HCT116 (cell line): ENCODE measurements at regions not wholly inside any gene's neighbourhood (a gene's known extent, or its start where the extent isn't known, plus 50 kb on each side); places are given as distances from the start of the nearest gene placed in this dataset.

Experiments
- ATAC-seq: fragments of 200-7000 bp; cut with Tn5 transposase; 2 replicates; pipeline ENCODE4 v1.9.1; 2020; ENCODE audit warnings: mild to moderate bottlenecking, moderate library complexity
- BruUV-seq: library from RNA; stranded (reverse); fragments of 400-500 nt; replicated peaks from 2 replicates; lab custom pipeline; 2021; lab: Mats Ljungman, UMichigan
- CTCF ChIA-PET: fragments of 300-600 bp; sonication (Branson Sonifier 250); formaldehyde crosslinking; loops from one replicate; lab custom pipeline; 2021; ENCODE audit warnings: antibody characterized with exemption; lab: Charles Lee
- POLR2A ChIA-PET: fragments of 300-600, 350-600 bp; sonication (Branson Sonifier 250); formaldehyde crosslinking; loops from one replicate; lab custom pipeline; 2021; ENCODE audit warnings: antibody characterized with exemption; lab: Charles Lee
- RAD21 ChIA-PET, 2 experiments: fragments of 300-600 bp; sonication (Branson Sonifier 250); formaldehyde crosslinking; loops; one replicate each; lab custom pipeline; 2023; ENCODE audit warnings: low total read pairs in 2 of 2; ENCODE audit not compliant: uncharacterized antibody in 2 of 2, unreplicated experiment in 2 of 2, low non-redundant PET in 1 of 2; lab: Charles Lee
- DNase-seq: peaks from one replicate; pipeline ENCODE4 v3.0.0-alpha.2; 2010; ENCODE audit warnings: low read depth, low spot score
- H2AFZ ChIP-seq: fragments of 200-600 bp; shearing (Covaris generic), sonication (generic); 2 replicates; pipeline ENCODE4 v1.6.1; 2017; ENCODE audit warnings: low read depth, mixed run types, mixed read lengths, antibody characterized with exemption, low read length; ENCODE audit not compliant: poor library complexity, severe bottlenecking
- H3K27ac ChIP-seq: 2 replicates; pipeline ENCODE4 v1.5.1; 2012; ENCODE audit warnings: low read depth, low read length
- H3K27me3 ChIP-seq: fragments of 200-600 bp; sonication (generic); 2 replicates; pipeline ENCODE4 v1.6.1; 2016; ENCODE audit warnings: mixed run types, low read length, mixed read lengths; ENCODE audit not compliant: insufficient read depth
- H3K36me3 ChIP-seq, 2 experiments: fragments of 200-500 bp in 1 of 2; fragments of 200-600 bp in 1 of 2; sonication (Bioruptor generic) in 1 of 2; sonication (generic) in 1 of 2; 2 replicates each; pipeline versions ENCODE4 v1.5.1 to v1.6.1; 2014 to 2016; ENCODE audit warnings: low read length in 2 of 2, inconsistent platforms in 1 of 2, mixed read lengths in 1 of 2, mixed run types in 1 of 2; ENCODE audit not compliant: insufficient read depth in 2 of 2, control insufficient read depth in 1 of 2
- H3K4me1 ChIP-seq, 2 experiments: fragments of 200-600 bp in 1 of 2; sonication (generic) in 1 of 2; 2 replicates each; pipeline versions ENCODE4 v1.5.1 to v1.6.1; 2012 to 2017; ENCODE audit warnings: low read length in 2 of 2, inconsistent platforms in 1 of 2, mild to moderate bottlenecking in 1 of 2, mixed read lengths in 1 of 2, mixed run types in 1 of 2, moderate library complexity in 1 of 2; ENCODE audit not compliant: insufficient read depth in 2 of 2, control insufficient read depth in 1 of 2
- H3K4me2 ChIP-seq: fragments of 200-600 bp; sonication (generic); 2 replicates; pipeline ENCODE4 v1.6.1; 2017; ENCODE audit warnings: mixed run types, low read length, mixed read lengths
- H3K4me3 ChIP-seq, 2 experiments: fragments of 200-600 bp in 1 of 2; sonication (generic) in 1 of 2; replicated peaks in 1 of 2; 2 replicates each; pipeline ENCODE4 v1.5.1; 2011 to 2016; ENCODE audit warnings: low read length in 2 of 2, control low read depth in 1 of 2, low read depth in 1 of 2, mild to moderate bottlenecking in 1 of 2, mixed read lengths in 1 of 2, mixed run types in 1 of 2
- H3K79me2 ChIP-seq: fragments of 200-600 bp; sonication (generic); 2 replicates; pipeline ENCODE4 v1.6.1; 2017; ENCODE audit warnings: mild to moderate bottlenecking, mixed run types, low read length, moderate library complexity, mixed read lengths; ENCODE audit not compliant: insufficient read depth
- H3K9ac ChIP-seq: fragments of 200-600 bp; sonication (generic); 2 replicates; pipeline ENCODE4 v1.6.1; 2016; ENCODE audit warnings: low read length, mixed read lengths
- H3K9me2 ChIP-seq: fragments of 200-600 bp; sonication (generic), shearing (Covaris generic); 2 replicates; pipeline ENCODE4 v1.6.1; 2017; ENCODE audit warnings: mixed run types, mild to moderate bottlenecking, moderate library complexity; ENCODE audit not compliant: insufficient read depth
- H3K9me3 ChIP-seq, 2 experiments: fragments of 200-500 bp in 1 of 2; fragments of 200-600 bp in 1 of 2; sonication (Bioruptor generic) in 1 of 2; sonication (generic) in 1 of 2; 2 replicates each; pipeline ENCODE4 v1.6.1; 2014 to 2017; ENCODE audit warnings: low read length in 2 of 2, mixed read lengths in 2 of 2, inconsistent platforms in 1 of 2, low read depth in 1 of 2, mild to moderate bottlenecking in 1 of 2, mixed run types in 1 of 2, moderate library complexity in 1 of 2; ENCODE audit not compliant: control insufficient read depth in 1 of 2, insufficient read depth in 1 of 2
- H4K20me1 ChIP-seq: fragments of 200-600 bp; sonication (generic), shearing (Covaris generic); 2 replicates; pipeline ENCODE4 v1.6.1; 2017; ENCODE audit warnings: mixed run types, mild to moderate bottlenecking, moderate library complexity; ENCODE audit not compliant: insufficient read depth
- CEBPB ChIP-seq: IDR thresholded peaks from 2 replicates; pipeline ENCODE4 v1.6.1; 2012; ENCODE audit warnings: low read depth
- ELF1 ChIP-seq: IDR thresholded peaks from 2 replicates; pipeline ENCODE4 v1.6.1; 2012; ENCODE audit warnings: low read depth, borderline replicate concordance
- EZH2 ChIP-seq: fragments of 200-600 bp; sonication (generic); IDR thresholded peaks from 2 replicates; pipeline ENCODE4 v1.6.1; 2017; ENCODE audit warnings: antibody characterized with exemption, mixed run types
- SRF ChIP-seq: IDR thresholded peaks from 2 replicates; pipeline ENCODE4 v1.6.1; 2012; ENCODE audit warnings: low read depth
- TCF7L2 ChIP-seq: IDR thresholded peaks from 2 replicates; pipeline ENCODE4 v1.7.0; 2011; ENCODE audit warnings: borderline replicate concordance, inconsistent platforms; ENCODE audit not compliant: insufficient read depth, insufficient read length; ENCODE audit errors: extremely low read depth
- ZFX ChIP-seq: fragments of 450-650 bp; IDR thresholded peaks from 2 replicates; pipeline ENCODE4 v1.6.1; 2017
- intact Hi-C: fragments of 100-400 bp; cut with micrococcal nuclease; formaldehyde crosslinking; loops from 2 replicates; pipeline ENCODE4 v1.10.0; 2022
- TF ChIP-seq, protein P1 (sequence below): IDR thresholded peaks from 2 replicates; pipeline ENCODE4 v1.6.1; 2012

DNA sequence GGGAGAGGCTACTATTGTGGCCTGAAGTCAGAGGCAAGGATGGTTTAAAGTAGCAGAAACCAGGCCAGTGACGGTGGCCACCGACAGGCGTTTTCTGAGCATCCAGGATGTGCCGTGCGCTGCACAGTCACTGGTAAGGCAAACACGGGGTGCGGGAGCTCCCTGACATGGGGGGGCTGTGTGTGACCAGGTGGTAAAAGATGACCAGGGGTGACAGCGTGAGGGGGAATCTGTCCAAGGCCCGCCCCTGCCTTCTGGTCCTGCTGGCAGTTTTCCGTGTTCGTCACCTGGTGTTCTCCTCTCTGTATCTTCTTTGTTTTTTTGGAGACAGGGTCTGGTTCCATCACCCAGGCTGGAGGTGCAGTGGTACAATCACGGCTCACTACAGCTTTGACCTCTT, 167.4 kb downstream of the ICE1 start:
- Histone ChIP-seq H3K4me2 (no peak overlapping the region), H3K9me2 (no peaks in the 10 kb centered on the region), H3K27ac (no peak overlapping the region), H3K9me3 (no peaks in the 10 kb centered on the region), H3K36me3 (no peaks in the 10 kb centered on the region), H3K79me2 (no peaks in the 10 kb centered on the region), H4K20me1 (no peaks in the 10 kb centered on the region), H3K27me3 (peaks cover 18% of the 10 kb centered on the region), H3K4me3 (no peak overlapping the region), H2AFZ (no peak overlapping the region), H3K4me1 (no peaks in the 10 kb centered on the region), H3K9ac (no peak overlapping the region)
- ChIA-PET CTCF (no interaction called here), POLR2A (no interaction called here), RAD21 (no interaction called here)
- intact Hi-C loops, result no loop called here
- DNase-seq (no peak), ATAC-seq (no peak)
- TF ChIP-seq TCF7L2 (no peak), ZFX (no peak)
- TF ChIP-seq, protein P1, sequence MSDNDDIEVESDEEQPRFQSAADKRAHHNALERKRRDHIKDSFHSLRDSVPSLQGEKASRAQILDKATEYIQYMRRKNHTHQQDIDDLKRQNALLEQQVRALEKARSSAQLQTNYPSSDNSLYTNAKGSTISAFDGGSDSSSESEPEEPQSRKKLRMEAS, result no peak
- BruUV-seq, result no TSS peak

DNA sequence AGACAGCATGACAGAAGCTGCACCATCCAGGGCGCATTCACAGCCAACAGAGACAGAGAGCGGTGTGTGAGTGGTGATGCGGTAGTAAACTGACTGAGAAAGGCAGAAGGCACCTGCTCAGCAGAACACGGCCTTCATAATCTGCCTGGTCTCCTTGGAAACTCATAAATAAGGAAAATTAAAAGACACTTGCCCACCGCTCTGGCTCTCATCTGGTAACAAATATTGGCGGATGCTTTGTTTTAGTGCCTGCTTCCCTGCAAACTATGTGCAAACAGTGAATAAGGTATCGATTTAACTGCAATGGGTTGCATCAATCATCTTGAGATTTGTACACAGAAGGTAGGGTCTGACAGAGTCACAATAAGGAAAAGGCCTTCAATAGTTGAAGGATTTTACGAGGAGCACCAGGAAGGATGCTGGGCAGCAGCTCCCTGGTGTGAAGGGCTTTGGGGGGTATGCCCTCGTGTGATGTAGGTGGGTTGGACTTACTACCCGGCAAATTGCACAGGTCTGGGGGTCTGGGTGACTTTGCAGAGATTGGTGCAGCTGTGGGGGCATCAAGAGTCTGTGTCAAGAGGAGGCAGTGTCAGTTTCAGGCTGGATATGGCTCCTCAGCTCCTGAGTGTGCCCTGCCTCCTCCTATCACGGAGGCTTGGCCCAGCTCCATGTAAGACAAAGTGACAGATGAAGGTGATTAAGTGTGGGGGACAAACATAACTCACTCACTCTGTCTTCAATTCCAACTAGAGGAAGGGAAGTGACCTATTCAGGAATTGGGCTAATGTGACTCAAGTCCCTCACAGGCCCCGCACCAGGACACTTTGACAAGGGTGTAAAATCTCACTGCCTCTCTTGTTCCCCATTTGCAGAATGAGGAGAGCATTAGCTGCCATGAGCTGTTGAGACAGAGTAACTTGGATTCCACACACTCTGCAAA, 166.7 kb downstream of the ICE1 start:
- ChIA-PET CTCF (no interaction called here), RAD21 (no interaction called here), POLR2A (no interaction called here)
- H3K79me2 ChIP-seq, result no peaks in the 10 kb centered on the region
- H3K27ac ChIP-seq, result no peak overlapping the region
- no peaks in the 10 kb centered on the region for H3K4me1 ChIP-seq
- H3K27me3 ChIP-seq, result peaks cover 24% of the 10 kb centered on the region
- no peaks in the 10 kb centered on the region for H3K9me3 ChIP-seq
- ATAC-seq (no peak), DNase-seq (no peak)
- H2AFZ ChIP-seq, result no peak overlapping the region
- H3K4me2 ChIP-seq, result no peak overlapping the region
- TF ChIP-seq TCF7L2 (no peak), ELF1 (no peak), EZH2 (no peak), CEBPB (no peak), SRF (no peak)
- H4K20me1 ChIP-seq, result no peaks in the 10 kb centered on the region
- no peaks in the 10 kb centered on the region for H3K9me2 ChIP-seq
- intact Hi-C loops, result no loop called here
- no peak overlapping the region for H3K9ac ChIP-seq
- H3K36me3 ChIP-seq, result no peaks in the 10 kb centered on the region
- H3K4me3 ChIP-seq, result no peak overlapping the region
- BruUV-seq, result no TSS peak
